ENCODE measurements at regions not wholly inside any gene's neighbourhood (a gene's known extent, or its start where the extent isn't known, plus 50 kb on each side); places are given as distances from the start of the nearest gene placed in this dataset.

DNA sequence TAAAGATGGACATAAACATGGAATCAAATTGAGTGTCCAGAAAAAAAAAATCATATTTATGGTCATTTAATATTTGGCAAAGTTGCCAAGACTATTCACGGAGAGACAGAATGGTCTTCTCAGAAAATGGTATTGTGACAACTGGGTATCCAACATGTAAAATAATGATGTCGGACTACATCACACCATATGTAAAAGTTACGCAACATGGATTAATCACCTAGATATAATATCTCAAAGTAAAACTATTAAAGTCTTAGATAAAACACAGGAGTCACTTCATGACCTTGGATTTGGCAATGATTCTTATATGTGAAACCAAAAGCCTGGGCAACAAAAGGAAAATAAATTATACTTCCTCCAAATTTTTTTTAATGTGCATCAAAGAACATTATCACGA, 1591.7 kb upstream of the DDX18 start:
- H3K4me3 ChIP-seq (replicated peaks in 1 of 3; ENCODE audit: low read depth in 2 of 3, low read length in 3 of 3): no peak overlapping the region
- H2AFZ ChIP-seq (ENCODE audit: insufficient read depth, low read depth, low read length, poor library complexity, severe bottlenecking): no peak overlapping the region
- H3K79me2 ChIP-seq (ENCODE audit: insufficient read depth, low read length): no peaks in the 10 kb centered on the region
- H3K4me2 ChIP-seq (replicated peaks; ENCODE audit: extremely low read depth, low read length, poor library complexity, severe bottlenecking): no peak overlapping the region
- H3K36me3 ChIP-seq (replicated peaks in 1 of 2; ENCODE audit: control insufficient read depth in 1 of 2, insufficient read depth in 2 of 2, low read length in 2 of 2): no peaks in the 10 kb centered on the region
- H3K27ac ChIP-seq (ENCODE audit: low read depth in 1 of 2, low read length in 2 of 2): no peak overlapping the region
- no peaks in the 10 kb centered on the region for H3K27me3 ChIP-seq (ENCODE audit: control insufficient read depth in 2 of 2, insufficient read depth in 2 of 2, low read length in 2 of 2)
- no peak for DNase-seq
- no peak overlapping the region for H3K9ac ChIP-seq (ENCODE audit: insufficient read depth, low read length, poor library complexity, severe bottlenecking)
- H3K4me1 ChIP-seq (ENCODE audit: control insufficient read depth in 1 of 2, insufficient read depth in 2 of 2, low read length in 2 of 2): no peaks in the 10 kb centered on the region
- no peak overlapping the region for H3K27ac Mint-ChIP-seq
- peaks cover 18% of the 10 kb centered on the region in 2 donors for H3K9me3 ChIP-seq (replicated peaks in 1 of 2; ENCODE audit: control insufficient read depth in 1 of 2, insufficient read depth in 1 of 2, low read length in 2 of 2)
- H4K20me1 ChIP-seq (ENCODE audit: insufficient read depth, low read length): no peaks in the 10 kb centered on the region
- no CpG with 5 or more reads among the region's 4 CpGs for WGBS (ENCODE audit: insufficient coverage)
- H3K27me3 Mint-ChIP-seq (ENCODE audit: low read depth in 3 of 3): no peaks in the 10 kb centered on the region
- H3K9me3 Mint-ChIP-seq: peaks cover 2 to 18% (median 10%) of the 10 kb centered on the region in 7 donors
- no peaks in the 10 kb centered on the region for H3K4me1 Mint-ChIP-seq
- TF ChIP-seq, protein P1, sequence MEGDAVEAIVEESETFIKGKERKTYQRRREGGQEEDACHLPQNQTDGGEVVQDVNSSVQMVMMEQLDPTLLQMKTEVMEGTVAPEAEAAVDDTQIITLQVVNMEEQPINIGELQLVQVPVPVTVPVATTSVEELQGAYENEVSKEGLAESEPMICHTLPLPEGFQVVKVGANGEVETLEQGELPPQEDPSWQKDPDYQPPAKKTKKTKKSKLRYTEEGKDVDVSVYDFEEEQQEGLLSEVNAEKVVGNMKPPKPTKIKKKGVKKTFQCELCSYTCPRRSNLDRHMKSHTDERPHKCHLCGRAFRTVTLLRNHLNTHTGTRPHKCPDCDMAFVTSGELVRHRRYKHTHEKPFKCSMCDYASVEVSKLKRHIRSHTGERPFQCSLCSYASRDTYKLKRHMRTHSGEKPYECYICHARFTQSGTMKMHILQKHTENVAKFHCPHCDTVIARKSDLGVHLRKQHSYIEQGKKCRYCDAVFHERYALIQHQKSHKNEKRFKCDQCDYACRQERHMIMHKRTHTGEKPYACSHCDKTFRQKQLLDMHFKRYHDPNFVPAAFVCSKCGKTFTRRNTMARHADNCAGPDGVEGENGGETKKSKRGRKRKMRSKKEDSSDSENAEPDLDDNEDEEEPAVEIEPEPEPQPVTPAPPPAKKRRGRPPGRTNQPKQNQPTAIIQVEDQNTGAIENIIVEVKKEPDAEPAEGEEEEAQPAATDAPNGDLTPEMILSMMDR (IDR thresholded peaks at IDR 0.05): no peak
- H3K4me3 Mint-ChIP-seq: no peak overlapping the region
- H3K36me3 Mint-ChIP-seq: no peaks in the 10 kb centered on the region
- intact Hi-C loops (cut with micrococcal nuclease): no loop called here

DNA sequence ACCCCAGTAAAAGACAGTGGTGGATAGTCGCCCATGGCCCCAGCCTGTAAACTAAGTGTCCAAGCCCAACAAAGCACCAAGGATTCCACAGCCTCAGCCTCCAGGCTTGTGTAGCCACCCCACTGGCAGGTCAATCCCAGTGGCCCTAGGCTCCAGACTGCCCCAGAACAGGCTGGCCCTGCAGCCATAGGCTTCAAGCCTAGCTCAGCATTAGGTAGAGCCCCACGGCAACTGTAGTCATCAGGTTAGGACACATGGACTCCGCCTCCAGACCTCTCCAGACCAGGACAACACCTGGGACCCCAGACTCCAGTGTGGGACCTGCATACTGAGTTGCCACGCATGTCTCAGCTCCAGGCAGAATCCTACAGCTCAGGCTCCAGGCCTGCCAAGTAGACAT, 1590.6 kb upstream of the DDX18 start:
- peaks cover 18% of the 10 kb centered on the region in 2 donors for H3K9me3 ChIP-seq (replicated peaks in 1 of 2; ENCODE audit: control insufficient read depth in 1 of 2, insufficient read depth in 1 of 2, low read length in 2 of 2)
- H3K9me3 Mint-ChIP-seq: peaks cover 7 to 18% (median 10%) of the 10 kb centered on the region in 7 donors
- H3K36me3 Mint-ChIP-seq: no peaks in the 10 kb centered on the region
- TF ChIP-seq, protein P1 (IDR thresholded peaks at IDR 0.05): no peak
- no peaks in the 10 kb centered on the region for H3K27me3 Mint-ChIP-seq (ENCODE audit: low read depth in 3 of 3)
- no peak overlapping the region for H3K9ac ChIP-seq (ENCODE audit: insufficient read depth, low read length, poor library complexity, severe bottlenecking)
- H3K4me2 ChIP-seq (replicated peaks; ENCODE audit: extremely low read depth, low read length, poor library complexity, severe bottlenecking): no peak overlapping the region
- no peak overlapping the region for H2AFZ ChIP-seq (ENCODE audit: insufficient read depth, low read depth, low read length, poor library complexity, severe bottlenecking)
- no peak for DNase-seq
- intact Hi-C loops (cut with micrococcal nuclease): no loop called here
- no peak overlapping the region for H3K27ac ChIP-seq (ENCODE audit: low read depth in 1 of 2, low read length in 2 of 2)
- 85% methylated on average over 4 of the region's 4 CpGs for WGBS (ENCODE audit: insufficient coverage)
- H3K4me1 ChIP-seq (ENCODE audit: control insufficient read depth in 1 of 2, insufficient read depth in 2 of 2, low read length in 2 of 2): no peaks in the 10 kb centered on the region
- no peak overlapping the region for H3K4me3 ChIP-seq (replicated peaks in 1 of 3; ENCODE audit: low read depth in 2 of 3, low read length in 3 of 3)
- no peak overlapping the region for H3K27ac Mint-ChIP-seq
- H3K79me2 ChIP-seq (ENCODE audit: insufficient read depth, low read length): no peaks in the 10 kb centered on the region
- H3K4me1 Mint-ChIP-seq: no peaks in the 10 kb centered on the region
- H3K27me3 ChIP-seq (ENCODE audit: control insufficient read depth in 2 of 2, insufficient read depth in 2 of 2, low read length in 2 of 2): no peaks in the 10 kb centered on the region
- no peaks in the 10 kb centered on the region for H4K20me1 ChIP-seq (ENCODE audit: insufficient read depth, low read length)
- no peak overlapping the region for H3K4me3 Mint-ChIP-seq
- no peaks in the 10 kb centered on the region for H3K36me3 ChIP-seq (replicated peaks in 1 of 2; ENCODE audit: control insufficient read depth in 1 of 2, insufficient read depth in 2 of 2, low read length in 2 of 2)
